IPS DF 6.9 (cell line): ENCODE measurements at regions not wholly inside any gene's neighbourhood (a gene's known extent, or its start where the extent isn't known, plus 50 kb on each side); places are given as distances from the start of the nearest gene placed in this dataset.

ENCODE experiments used
- DNase-seq: peaks from one replicate; pipeline ENCODE4 v3.0.0-alpha.2; 2013; ENCODE audit warnings: low read depth, low spot score
- H3K27ac ChIP-seq: one replicate; pipeline ENCODE4 v1.5.1; 2013; ENCODE audit warnings: low read length, control low read depth
- H3K27me3 ChIP-seq: 2 replicates; pipeline ENCODE4 v1.6.1; 2013; ENCODE audit warnings: mild to moderate bottlenecking, low read length; ENCODE audit not compliant: control insufficient read depth, insufficient read depth
- H3K36me3 ChIP-seq: 2 replicates; pipeline ENCODE4 v1.6.1; 2013; ENCODE audit warnings: low read length; ENCODE audit not compliant: control insufficient read depth, insufficient read depth
- H3K4me1 ChIP-seq: 2 replicates; pipeline ENCODE4 v1.6.1; 2013; ENCODE audit warnings: low read length; ENCODE audit not compliant: control insufficient read depth, insufficient read depth
- H3K4me3 ChIP-seq: 2 replicates; pipeline ENCODE4 v1.5.1; 2013; ENCODE audit warnings: mild to moderate bottlenecking, low read length
- H3K9me3 ChIP-seq: 2 replicates; pipeline ENCODE4 v1.6.1; 2013; ENCODE audit warnings: low read length, inconsistent platforms; ENCODE audit not compliant: control insufficient read depth, insufficient read depth
- WGBS: extraction: QIAGEN DNeasy Blood & Tissue Kit; methylation state at CpG from one replicate; pipeline ENCODE4 v1.1.7; 2013; ENCODE audit warnings: mixed read lengths, missing lambda C conversion rate; ENCODE audit not compliant: insufficient read length, insufficient coverage; 5-methylcytosine and 5-hydroxymethylcytosine counted together

- Histone ChIP-seq H3K9me3 (no peaks in the 10 kb centered on the region), H3K27me3 (no peaks in the 10 kb centered on the region), H3K4me1 (no peaks in the 10 kb centered on the region), H3K4me3 (no peak overlapping the region), H3K27ac (no peak overlapping the region), H3K36me3 (no peaks in the 10 kb centered on the region)
- no peak for DNase-seq
- no CpG with 5 or more reads among the region's 4 CpGs for WGBS
These were observed 430.4 kb downstream of the PID1 start for GRCh38 chr2:228840743-228841114.

- whole genome bisulfite sequencing = no CpG with 5 or more reads among the region's 6 CpGs
- Histone ChIP-seq H3K27ac (no peak overlapping the region), H3K4me3 (no peak overlapping the region), H3K36me3 (no peaks in the 10 kb centered on the region), H3K9me3 (no peaks in the 10 kb centered on the region), H3K4me1 (no peaks in the 10 kb centered on the region), H3K27me3 (no peaks in the 10 kb centered on the region)
- DNase-seq = no peak
These were observed 430.9 kb downstream of the PID1 start for GRCh38 chr2:228840113-228840742.

- Histone ChIP-seq H3K9me3 (no peaks in the 10 kb centered on the region), H3K36me3 (no peaks in the 10 kb centered on the region), H3K27ac (no peak overlapping the region), H3K27me3 (no peaks in the 10 kb centered on the region), H3K4me3 (no peak overlapping the region), H3K4me1 (no peaks in the 10 kb centered on the region)
- DNase-seq = no peak
- 100% methylated on average over 1 of the region's 3 CpGs for WGBS
These were observed 431.6 kb downstream of the PID1 start for GRCh38 chr2:228839421-228839876.

- WGBS = no CpG with 5 or more reads among the region's 4 CpGs
- Histone ChIP-seq H3K27ac (no peak overlapping the region), H3K9me3 (no peaks in the 10 kb centered on the region), H3K4me3 (no peak overlapping the region), H3K4me1 (no peaks in the 10 kb centered on the region), H3K36me3 (no peaks in the 10 kb centered on the region), H3K27me3 (no peaks in the 10 kb centered on the region)
- no peak for DNase-seq
These were observed 432.3 kb downstream of the PID1 start for GRCh38 chr2:228838819-228839218.

GRCh38 chr2:228828397-228828796, 442.7 kb downstream of the PID1 start:
- no CpG with 5 or more reads among the region's 2 CpGs for WGBS
- H3K36me3 ChIP-seq = no peaks in the 10 kb centered on the region
- no peak overlapping the region for H3K27ac ChIP-seq
- no peaks in the 10 kb centered on the region for H3K9me3 ChIP-seq
- H3K4me1 ChIP-seq = no peaks in the 10 kb centered on the region
- no peaks in the 10 kb centered on the region for H3K27me3 ChIP-seq
- H3K4me3 ChIP-seq = no peak overlapping the region
- DNase-seq = no peak

GRCh38 chr2:228827056-228827700, 443.9 kb downstream of the PID1 start:
- WGBS = no CpG with 5 or more reads among the region's 4 CpGs
- Histone ChIP-seq H3K4me1 (no peaks in the 10 kb centered on the region), H3K9me3 (no peaks in the 10 kb centered on the region), H3K4me3 (no peak overlapping the region), H3K36me3 (no peaks in the 10 kb centered on the region), H3K27ac (no peak overlapping the region), H3K27me3 (no peaks in the 10 kb centered on the region)
- no peak for DNase-seq

- no CpG with 5 or more reads among the region's 3 CpGs for WGBS
- Histone ChIP-seq H3K4me3 (no peak overlapping the region), H3K4me1 (no peaks in the 10 kb centered on the region), H3K36me3 (no peaks in the 10 kb centered on the region), H3K9me3 (no peaks in the 10 kb centered on the region), H3K27ac (no peak overlapping the region), H3K27me3 (no peaks in the 10 kb centered on the region)
- no peak for DNase-seq
These were observed 451.4 kb downstream of the PID1 start for GRCh38 chr2:228819701-228820100.

GRCh38 chr2:228802181-228803071, 468.7 kb downstream of the PID1 start:
- no peaks in the 10 kb centered on the region for H3K36me3 ChIP-seq
- no peaks in the 10 kb centered on the region for H3K4me1 ChIP-seq
- H3K27me3 ChIP-seq = no peaks in the 10 kb centered on the region
- no peak for DNase-seq
- no peaks in the 10 kb centered on the region for H3K9me3 ChIP-seq
- H3K4me3 ChIP-seq = no peak overlapping the region
- WGBS = no CpG with 5 or more reads among the region's 5 CpGs
- H3K27ac ChIP-seq = no peak overlapping the region

GRCh38 chr2:228801451-228801850, 469.6 kb downstream of the PID1 start:
- Histone ChIP-seq H3K27me3 (no peaks in the 10 kb centered on the region), H3K27ac (no peak overlapping the region), H3K4me3 (no peak overlapping the region), H3K36me3 (no peaks in the 10 kb centered on the region), H3K9me3 (no peaks in the 10 kb centered on the region), H3K4me1 (no peaks in the 10 kb centered on the region)
- DNase-seq = no peak
- WGBS = no CpG with 5 or more reads among the region's 2 CpGs

GRCh38 chr2:228799208-228799588, 471.9 kb downstream of the PID1 start:
- no peaks in the 10 kb centered on the region for H3K36me3 ChIP-seq
- WGBS = no CpG with 5 or more reads among the region's 4 CpGs
- no peaks in the 10 kb centered on the region for H3K4me1 ChIP-seq
- H3K27ac ChIP-seq = no peak overlapping the region
- H3K27me3 ChIP-seq = no peaks in the 10 kb centered on the region
- H3K4me3 ChIP-seq = no peak overlapping the region
- no peaks in the 10 kb centered on the region for H3K9me3 ChIP-seq
- no peak for DNase-seq
